Right atrium auricular region (tissue), 2 donors: ENCODE measurements at regions not wholly inside any gene's neighbourhood (a gene's known extent, or its start where the extent isn't known, plus 50 kb on each side); places are given as distances from the start of the nearest gene placed in this dataset.

Experiments
- DNase-seq: peaks from one replicate; pipeline ENCODE4 v3.0.0-alpha.2; 2019; ENCODE audit warnings: low spot score
- H3K27ac ChIP-seq, 2 donors: fragments of 200-600 bp; sonication (generic); 1 replicate in 1 of 2; 2 replicates in 1 of 2; pipeline ENCODE4 v1.5.1; 2016 to 2019
- H3K27me3 ChIP-seq, 2 donors: fragments of 200-600 bp; sonication (generic); one replicate each; pipeline versions ENCODE4 v1.5.1 to v1.6.0; 2017 to 2019
- H3K36me3 ChIP-seq: fragments of 200-600 bp; sonication (generic); one replicate; pipeline ENCODE4 v1.5.1; 2016
- H3K4me1 ChIP-seq, 2 donors: fragments of 200-600 bp; sonication (generic); one replicate each; pipeline versions ENCODE4 v1.5.1 to v1.6.0; 2017 to 2019
- H3K4me3 ChIP-seq, 2 donors: fragments of 200-600 bp; sonication (generic); 1 replicate in 1 of 2; 2 replicates in 1 of 2; pipeline ENCODE4 v1.5.1; 2017 to 2019; ENCODE audit warnings: mild to moderate bottlenecking in 1 of 2, moderate library complexity in 1 of 2
- H3K9me3 ChIP-seq, 2 donors: fragments of 200-600 bp; sonication (generic); one replicate each; pipeline ENCODE4 v1.5.1; 2019
- CTCF ChIP-seq, 2 donors: fragments of 200-600 bp; sonication (generic); IDR thresholded peaks; one replicate each; pipeline ENCODE4 v1.5.1; 2019; ENCODE audit warnings: antibody characterized with exemption in 2 of 2

- Histone ChIP-seq H3K4me3 (no peak overlapping the region), H3K4me1 (no peaks in the 10 kb centered on the region), H3K27ac (no peak overlapping the region), H3K36me3 (no peaks in the 10 kb centered on the region), H3K9me3 (peaks cover 0 to 8% of the 10 kb centered on the region in 2 donors), H3K27me3 (no peaks in the 10 kb centered on the region)
- no peak for DNase-seq
- TF ChIP-seq CTCF (IDR thresholded peaks at IDR 0.05): no peak
These were observed 261.6 kb downstream of the VPS13C start for GRCh38 chr15:61798631-61799030.

- no peak for TF ChIP-seq CTCF (IDR thresholded peaks at IDR 0.05)
- H3K36me3 ChIP-seq: no peaks in the 10 kb centered on the region
- H3K9me3 ChIP-seq: peaks cover 0 to 15% of the 10 kb centered on the region in 2 donors
- H3K4me1 ChIP-seq: no peaks in the 10 kb centered on the region
- H3K27me3 ChIP-seq: no peaks in the 10 kb centered on the region
- H3K27ac ChIP-seq: no peak overlapping the region
- DNase-seq: no peak
- H3K4me3 ChIP-seq: no peak overlapping the region
These were observed 264.2 kb downstream of the VPS13C start for GRCh38 chr15:61796056-61796455.

DNA sequence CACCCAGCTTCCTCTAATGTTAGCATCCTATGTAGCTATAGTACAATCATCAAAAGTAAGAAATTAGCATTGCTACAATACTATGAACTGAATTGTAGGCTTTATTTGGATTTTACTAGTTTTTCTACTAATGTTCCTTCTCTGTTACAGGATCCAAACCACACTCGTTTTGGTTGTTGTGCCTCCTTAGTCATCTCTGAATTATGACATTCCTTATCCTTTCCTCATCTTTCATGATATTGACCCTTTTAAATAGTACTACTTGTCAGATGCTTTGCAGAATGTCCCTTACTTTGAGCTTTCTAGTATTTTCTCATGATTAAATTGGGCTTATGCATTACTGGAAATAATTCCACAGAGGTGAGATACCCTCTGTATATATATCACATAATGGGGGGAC lies 265.4 kb downstream of the VPS13C start:
- Histone ChIP-seq H3K36me3 (no peaks in the 10 kb centered on the region), H3K9me3 (peaks cover 0 to 12% of the 10 kb centered on the region in 2 donors), H3K27ac (no peak overlapping the region), H3K27me3 (no peaks in the 10 kb centered on the region), H3K4me1 (no peaks in the 10 kb centered on the region), H3K4me3 (no peak overlapping the region)
- DNase-seq: no peak
- TF ChIP-seq CTCF (IDR thresholded peaks at IDR 0.05): no peak

DNA sequence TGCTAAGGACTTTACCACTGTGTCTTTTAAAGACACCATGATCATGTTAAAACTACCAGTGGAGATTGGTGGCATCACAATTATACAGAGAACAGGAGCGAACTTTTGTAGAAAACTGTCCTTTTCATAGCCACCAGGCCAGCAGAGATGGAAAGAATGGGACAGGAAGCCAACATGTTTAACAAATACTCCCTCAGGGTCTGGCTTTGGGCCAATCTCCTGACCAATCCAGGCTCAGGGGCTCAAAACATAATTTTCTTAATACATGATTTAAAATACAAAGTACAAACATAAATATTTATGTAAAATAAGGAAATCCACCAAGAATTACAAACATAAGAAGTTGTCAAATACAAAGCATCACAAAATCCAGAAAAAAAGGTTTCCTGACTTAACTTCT lies 266.0 kb downstream of the VPS13C start:
- TF ChIP-seq CTCF (IDR thresholded peaks at IDR 0.05): no peak

GRCh38 chr15:61784734-61785133 lies 275.5 kb downstream of the VPS13C start:
- H3K4me3 ChIP-seq: no peak overlapping the region
- TF ChIP-seq CTCF (IDR thresholded peaks at IDR 0.05): no peak
- no peak for DNase-seq

More for the DNA sequence above, 266.0 kb downstream of the VPS13C start:
- no peak overlapping the region for H3K27ac ChIP-seq
- H3K9me3 ChIP-seq: peaks cover 3 to 14% of the 10 kb centered on the region in 2 donors
- no peaks in the 10 kb centered on the region for H3K36me3 ChIP-seq
- no peaks in the 10 kb centered on the region for H3K4me1 ChIP-seq
- H3K4me3 ChIP-seq: no peak overlapping the region
- no peaks in the 10 kb centered on the region for H3K27me3 ChIP-seq
- DNase-seq: no peak

DNA sequence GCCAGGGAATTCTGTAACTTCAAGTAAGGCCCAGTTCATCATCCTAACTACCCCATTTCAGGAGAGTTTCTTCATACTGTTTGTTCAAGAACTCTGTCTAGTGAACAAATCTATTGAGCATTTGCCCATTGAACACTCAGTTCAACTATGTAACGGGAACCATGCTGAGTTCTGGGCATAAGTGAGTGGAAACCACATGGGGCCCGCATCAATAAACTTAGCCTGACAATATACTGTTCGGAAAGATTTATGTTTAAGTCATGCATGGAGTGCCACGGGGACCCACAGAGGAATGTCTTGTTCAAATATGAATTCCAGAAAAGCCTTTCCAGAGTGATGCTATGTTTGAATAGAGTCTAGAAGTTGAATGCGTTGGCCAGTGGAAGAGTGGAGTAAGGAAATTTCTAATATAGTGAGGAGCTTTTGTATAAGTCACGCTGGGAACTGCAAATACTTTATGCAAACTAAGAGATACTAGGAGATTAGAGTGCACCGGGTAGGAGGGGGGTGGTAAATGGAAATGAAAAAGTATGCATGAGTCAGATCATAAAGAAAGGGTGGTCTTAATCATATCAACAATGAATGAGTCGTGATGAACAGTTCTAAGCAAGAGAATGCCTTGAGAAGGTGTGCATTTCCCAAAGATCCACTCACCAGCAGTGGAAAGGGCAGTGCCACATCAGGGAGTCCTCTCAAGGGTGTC lies 279.8 kb downstream of the VPS13C start:
- H3K36me3 ChIP-seq: no peaks in the 10 kb centered on the region
- H3K27me3 ChIP-seq: no peaks in the 10 kb centered on the region
- no peak for TF ChIP-seq CTCF (IDR thresholded peaks at IDR 0.05)
- no peak overlapping the region for H3K27ac ChIP-seq
- no peak overlapping the region for H3K4me3 ChIP-seq
- H3K4me1 ChIP-seq: no peaks in the 10 kb centered on the region
- H3K9me3 ChIP-seq: no peaks in the 10 kb centered on the region
- no peak for DNase-seq

More at GRCh38 chr15:61784734-61785133, 275.5 kb downstream of the VPS13C start:
- no peaks in the 10 kb centered on the region for H3K4me1 ChIP-seq
- peaks cover 2 to 8% of the 10 kb centered on the region in 2 donors for H3K9me3 ChIP-seq
- no peaks in the 10 kb centered on the region for H3K36me3 ChIP-seq
- no peak overlapping the region for H3K27ac ChIP-seq
- no peaks in the 10 kb centered on the region for H3K27me3 ChIP-seq
